GM10248 (cell line): ENCODE measurements at regions not wholly inside any gene's neighbourhood (a gene's known extent, or its start where the extent isn't known, plus 50 kb on each side); places are given as distances from the start of the nearest gene placed in this dataset.

ENCODE experiments used
- CTCF ChIA-PET: fragments of 300-600 bp; sonication (Branson Sonifier 250); formaldehyde crosslinking; extraction: SDS; loops from one replicate; lab custom pipeline; 2021; ENCODE audit warnings: antibody characterized with exemption; lab: Yijun Ruan, JAX
- POLR2A ChIA-PET: fragments of 350-650 bp; sonication (Branson Sonifier 250); formaldehyde crosslinking; extraction: SDS; loops from one replicate; lab custom pipeline; 2020; ENCODE audit warnings: antibody characterized with exemption; lab: Yijun Ruan, JAX
- DNase-seq: peaks from one replicate; pipeline ENCODE4 v3.0.0; 2012; ENCODE audit errors: extremely low spot score
- TF ChIP-seq, protein P1 (sequence below): IDR thresholded peaks from 2 replicates; pipeline ENCODE4 v1.5.1; 2012; ENCODE audit warnings: mild to moderate bottlenecking, low read depth; ENCODE audit errors: extremely low read depth, missing control alignments, control extremely low read depth

- ChIA-PET POLR2A (no interaction called here), CTCF (no interaction called here)
- no peak for DNase-seq
- TF ChIP-seq, protein P1, sequence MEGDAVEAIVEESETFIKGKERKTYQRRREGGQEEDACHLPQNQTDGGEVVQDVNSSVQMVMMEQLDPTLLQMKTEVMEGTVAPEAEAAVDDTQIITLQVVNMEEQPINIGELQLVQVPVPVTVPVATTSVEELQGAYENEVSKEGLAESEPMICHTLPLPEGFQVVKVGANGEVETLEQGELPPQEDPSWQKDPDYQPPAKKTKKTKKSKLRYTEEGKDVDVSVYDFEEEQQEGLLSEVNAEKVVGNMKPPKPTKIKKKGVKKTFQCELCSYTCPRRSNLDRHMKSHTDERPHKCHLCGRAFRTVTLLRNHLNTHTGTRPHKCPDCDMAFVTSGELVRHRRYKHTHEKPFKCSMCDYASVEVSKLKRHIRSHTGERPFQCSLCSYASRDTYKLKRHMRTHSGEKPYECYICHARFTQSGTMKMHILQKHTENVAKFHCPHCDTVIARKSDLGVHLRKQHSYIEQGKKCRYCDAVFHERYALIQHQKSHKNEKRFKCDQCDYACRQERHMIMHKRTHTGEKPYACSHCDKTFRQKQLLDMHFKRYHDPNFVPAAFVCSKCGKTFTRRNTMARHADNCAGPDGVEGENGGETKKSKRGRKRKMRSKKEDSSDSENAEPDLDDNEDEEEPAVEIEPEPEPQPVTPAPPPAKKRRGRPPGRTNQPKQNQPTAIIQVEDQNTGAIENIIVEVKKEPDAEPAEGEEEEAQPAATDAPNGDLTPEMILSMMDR = no peak
Measured at GRCh38 chr17:71936977-71937376, 183.8 kb upstream of the SOX9 start.

DNA sequence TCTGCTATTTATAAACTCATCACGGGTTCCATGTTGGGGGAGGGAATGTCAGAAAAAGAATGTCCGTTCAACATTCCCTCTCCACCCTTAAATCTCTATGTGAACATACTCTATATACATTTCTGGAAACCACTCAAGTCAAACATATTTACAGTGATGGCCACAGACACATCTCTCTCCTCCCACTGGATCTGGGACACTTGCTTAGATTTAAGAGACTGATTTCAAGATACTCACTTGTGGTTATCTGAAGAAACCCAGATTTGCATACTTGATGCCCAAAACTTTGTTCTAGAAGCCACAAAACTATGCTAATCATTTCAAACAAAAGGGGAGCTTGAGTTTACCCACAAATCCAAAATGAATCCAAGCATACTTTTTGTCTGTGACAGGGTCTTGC lies 182.9 kb upstream of the SOX9 start:
- TF ChIP-seq, protein P1 = no peak
- CTCF ChIA-PET = no interaction called here
- no peak for DNase-seq
- POLR2A ChIA-PET = no interaction called here

DNA sequence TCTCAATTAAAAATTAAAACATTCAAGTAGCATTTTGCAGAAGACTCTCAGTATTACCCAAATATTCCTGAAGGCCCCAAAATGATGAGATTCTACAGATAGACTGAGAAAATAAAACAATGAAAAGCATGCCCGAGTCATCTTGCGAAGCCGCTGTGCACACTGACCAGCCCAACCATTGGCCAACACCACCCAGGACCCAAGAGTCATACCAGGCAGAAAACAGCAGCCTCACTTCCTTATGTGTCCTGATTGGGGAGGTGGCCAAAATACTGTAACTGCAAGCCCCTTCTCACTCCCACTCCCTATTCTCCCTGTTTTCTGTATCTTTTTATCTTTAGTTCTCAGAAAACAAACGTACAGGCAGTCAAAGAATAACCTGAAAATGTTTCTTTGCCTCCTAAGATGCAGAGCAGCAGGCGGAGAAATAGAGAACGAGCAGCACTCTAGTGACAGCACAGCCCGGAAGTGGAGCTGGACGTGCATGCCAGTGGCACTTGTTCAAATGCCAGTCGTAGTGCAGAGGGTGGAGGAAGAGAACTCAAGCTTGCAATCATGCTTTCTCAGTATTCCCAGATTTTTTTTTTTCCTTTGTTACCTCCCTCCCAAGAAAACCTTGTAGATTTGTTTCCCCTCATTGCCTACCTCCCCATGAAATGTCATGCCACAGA lies 182.3 kb upstream of the SOX9 start:
- ChIA-PET CTCF (no interaction called here), POLR2A (no interaction called here)
- DNase-seq = no peak
- TF ChIP-seq, protein P1 = no peak

GRCh38 chr17:71941920-71942319 lies 178.9 kb upstream of the SOX9 start:
- no peak for DNase-seq
- POLR2A ChIA-PET = no interaction called here
- CTCF ChIA-PET = no interaction called here
- TF ChIP-seq, protein P1 = no peak

DNA sequence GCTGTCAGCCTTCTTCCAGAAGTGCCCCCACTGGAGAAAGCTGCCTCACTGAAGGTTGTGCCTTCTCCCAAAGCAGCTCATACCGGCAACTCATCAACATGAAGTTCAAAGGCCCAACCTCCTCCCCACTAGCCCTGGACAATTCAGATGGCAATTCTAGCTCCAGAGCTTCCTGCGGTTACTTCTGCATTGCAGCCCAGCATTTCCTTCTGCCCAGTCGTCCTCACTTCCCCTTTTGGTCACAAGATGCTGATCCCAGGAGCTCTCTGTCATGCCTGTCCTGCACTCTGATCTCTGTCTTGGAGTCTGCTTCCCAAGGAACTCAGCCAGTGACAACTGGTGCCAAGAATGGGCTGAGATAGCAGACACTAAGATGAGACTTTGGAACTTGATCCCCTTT lies 178.2 kb upstream of the SOX9 start:
- no peak for DNase-seq
- ChIA-PET CTCF (no interaction called here), POLR2A (no interaction called here)
- TF ChIP-seq, protein P1 = no peak

DNA sequence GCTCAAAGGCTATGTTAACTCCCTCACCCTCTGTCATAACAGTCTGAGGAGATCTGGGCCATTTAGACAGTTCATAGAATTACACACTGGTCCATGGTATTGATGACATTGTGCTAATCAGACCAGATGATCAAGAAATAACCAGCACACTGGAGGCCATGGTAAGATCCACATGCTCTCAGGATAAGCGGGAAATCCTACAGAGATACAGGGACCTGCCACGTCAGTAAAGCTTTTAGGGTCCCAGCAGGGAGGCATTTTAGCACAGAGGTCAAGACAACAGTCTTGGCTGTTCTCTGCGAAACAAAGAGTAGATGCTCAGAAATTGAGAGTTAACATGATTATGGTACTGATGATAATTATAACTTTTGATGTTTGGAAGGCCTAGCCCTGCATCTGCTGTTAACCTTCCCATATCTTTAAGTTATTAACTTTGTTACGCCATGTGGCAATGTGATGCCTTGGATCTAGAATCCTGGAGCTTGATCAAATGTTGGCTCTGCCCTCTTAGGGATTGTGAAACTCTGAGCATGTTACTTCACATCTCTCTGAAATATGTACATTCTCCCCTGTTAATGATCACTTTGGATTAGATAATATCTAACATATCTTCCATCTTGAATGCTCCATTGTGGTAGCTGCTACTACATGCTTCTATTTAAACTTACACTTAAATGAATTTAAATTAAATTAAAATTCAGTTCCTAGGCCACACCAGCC lies 172.0 kb upstream of the SOX9 start:
- ChIA-PET CTCF (no interaction called here), POLR2A (no interaction called here)
- TF ChIP-seq, protein P1 = no peak
- no peak for DNase-seq
